Right lobe of liver (tissue), 6 donors: ENCODE measurements at regions not wholly inside any gene's neighbourhood (a gene's known extent, or its start where the extent isn't known, plus 50 kb on each side); places are given as distances from the start of the nearest gene placed in this dataset.
A peak's percentile ranks its signal among the peaks of the same experiment; 100 is the strongest.

Experiments used
- ATAC-seq, 4 donors: fragments of 200-7000 bp; cut with Tn5 transposase; one replicate each; pipeline ENCODE4 v1.9.1; 2020; ENCODE audit warnings: mild to moderate bottlenecking in 4 of 4, moderate library complexity in 4 of 4
- DNase-seq, 3 donors: peaks; one replicate each; pipeline ENCODE4 v3.0.0-alpha.2; 2020
- H3K27ac ChIP-seq, 3 donors: fragments of 200-600 bp; one replicate each; pipeline ENCODE4 v1.8.0; 2022
- H3K27me3 ChIP-seq, 2 donors: fragments of 200-600 bp; one replicate each; pipeline ENCODE4 v1.8.0; 2022
- H3K36me3 ChIP-seq, 4 donors: fragments of 200-600 bp; sonication (generic) in 1 of 4; one replicate each; pipeline versions ENCODE4 v1.5.1 to v1.8.0; 2017 to 2022; ENCODE audit warnings: control low read depth in 1 of 4
- H3K4me1 ChIP-seq, 4 donors: fragments of 200-600 bp; sonication (generic) in 1 of 4; one replicate each; pipeline versions ENCODE4 v1.5.1 to v1.8.0; 2017 to 2022; ENCODE audit warnings: control low read depth in 1 of 4
- H3K4me3 ChIP-seq, 3 donors: fragments of 200-600 bp; one replicate each; pipeline ENCODE4 v1.8.0; 2022
- H3K9me3 ChIP-seq, 4 donors: fragments of 200-600 bp; sonication (generic) in 1 of 4; one replicate each; pipeline versions ENCODE4 v1.5.1 to v1.8.0; 2017 to 2022; ENCODE audit warnings: control low read depth in 1 of 4
- POLR2A ChIP-seq: fragments of 450-650 bp; IDR thresholded peaks from one replicate; pipeline ENCODE4 v1.6.1; 2017; ENCODE audit warnings: antibody characterized with exemption, mild to moderate bottlenecking
- WGBS: methylation state at CpG from one replicate; pipeline ENCODE4 v1.1.6; 2018; ENCODE audit warnings: low coverage, low lambda C conversion rate; ENCODE audit not compliant: insufficient coverage; ENCODE audit errors: missing lambda C conversion rate; 5-methylcytosine and 5-hydroxymethylcytosine counted together
- intact Hi-C, 2 donors: fragments of 100-400 bp; cut with DNase I; formaldehyde crosslinking; loops; one replicate each; pipeline versions ENCODE4 v1.11.2 to v1.14.1; 2022
- TF ChIP-seq, protein P1 (sequence below), 4 donors: fragments of 200-600 bp in 3 of 4; fragments of 450-650 bp in 1 of 4; IDR thresholded peaks; one replicate each; pipeline versions ENCODE4 v1.5.1 to v1.8.0; 2016 to 2022; ENCODE audit warnings: antibody characterized with exemption in 4 of 4, mild to moderate bottlenecking in 2 of 4
- donor health status: DM: no; HTN: yes; CAD: no.
- donor health status: DM: no; HTN: no; CAD: no.
- donor health status: DM: no; HTN: no; CAD: no.
- donor health status: DM: no; HTN: yes; CAD: no.
- donor health status: DM: no; HTN: yes; CAD: no.

DNA sequence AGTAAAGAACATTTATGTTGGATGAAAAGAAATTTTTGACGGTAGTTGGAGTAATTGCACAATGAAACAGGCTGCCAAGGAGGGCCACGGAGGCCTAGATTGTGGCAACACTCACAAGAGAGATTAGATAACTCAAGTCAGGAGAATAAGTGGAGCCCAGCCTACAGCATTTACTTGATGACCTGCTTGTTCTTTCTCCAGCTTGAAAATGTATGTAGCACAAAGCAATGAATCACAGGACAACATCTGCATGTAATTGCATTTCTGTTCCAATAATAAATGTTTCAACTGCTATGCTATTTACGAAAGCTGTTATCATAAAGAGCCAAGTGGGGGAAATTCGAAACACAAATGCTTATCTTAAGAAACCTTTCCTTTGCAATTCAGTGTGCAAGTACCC is 221.2 kb upstream of the MID1 start:
- DNase-seq (no peak), ATAC-seq (no peak)
- Histone ChIP-seq H3K27ac (no peak overlapping the region), H3K27me3 (no peaks in the 10 kb centered on the region), H3K4me1 (no peaks in the 10 kb centered on the region), H3K9me3 (no peaks in the 10 kb centered on the region), H3K36me3 (no peaks in the 10 kb centered on the region), H3K4me3 (no peak overlapping the region)
- intact Hi-C loops: no loop called here
- TF ChIP-seq POLR2A: no peak
- TF ChIP-seq, protein P1, sequence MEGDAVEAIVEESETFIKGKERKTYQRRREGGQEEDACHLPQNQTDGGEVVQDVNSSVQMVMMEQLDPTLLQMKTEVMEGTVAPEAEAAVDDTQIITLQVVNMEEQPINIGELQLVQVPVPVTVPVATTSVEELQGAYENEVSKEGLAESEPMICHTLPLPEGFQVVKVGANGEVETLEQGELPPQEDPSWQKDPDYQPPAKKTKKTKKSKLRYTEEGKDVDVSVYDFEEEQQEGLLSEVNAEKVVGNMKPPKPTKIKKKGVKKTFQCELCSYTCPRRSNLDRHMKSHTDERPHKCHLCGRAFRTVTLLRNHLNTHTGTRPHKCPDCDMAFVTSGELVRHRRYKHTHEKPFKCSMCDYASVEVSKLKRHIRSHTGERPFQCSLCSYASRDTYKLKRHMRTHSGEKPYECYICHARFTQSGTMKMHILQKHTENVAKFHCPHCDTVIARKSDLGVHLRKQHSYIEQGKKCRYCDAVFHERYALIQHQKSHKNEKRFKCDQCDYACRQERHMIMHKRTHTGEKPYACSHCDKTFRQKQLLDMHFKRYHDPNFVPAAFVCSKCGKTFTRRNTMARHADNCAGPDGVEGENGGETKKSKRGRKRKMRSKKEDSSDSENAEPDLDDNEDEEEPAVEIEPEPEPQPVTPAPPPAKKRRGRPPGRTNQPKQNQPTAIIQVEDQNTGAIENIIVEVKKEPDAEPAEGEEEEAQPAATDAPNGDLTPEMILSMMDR (IDR thresholded peaks at IDR 0.05): no peak
- 68% methylated on average over 4 of the region's 4 CpGs for WGBS

DNA sequence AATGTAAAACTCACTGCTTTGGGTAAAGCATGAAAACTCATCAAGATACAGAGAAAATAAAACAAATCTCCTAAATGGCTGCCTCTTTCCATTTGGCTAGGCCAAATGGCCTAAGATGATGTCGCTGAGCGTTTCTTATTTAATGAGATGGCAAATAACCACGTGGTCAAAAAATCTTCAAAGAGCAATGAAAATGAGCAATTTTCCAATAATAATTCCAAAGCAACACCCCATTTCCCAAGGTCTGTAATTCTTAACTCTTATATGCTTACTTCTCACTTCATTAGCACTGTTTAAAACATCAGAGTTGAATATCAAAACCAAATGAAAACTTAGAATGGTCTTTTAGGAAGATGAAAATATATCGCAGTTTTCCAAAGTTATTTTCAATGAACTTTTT is 222.3 kb upstream of the MID1 start:
- 69% methylated on average over 4 of the region's 4 CpGs for WGBS
- Histone ChIP-seq H3K36me3 (no peaks in the 10 kb centered on the region), H3K27ac (no peak overlapping the region), H3K4me1 (no peaks in the 10 kb centered on the region), H3K4me3 (no peak overlapping the region), H3K27me3 (no peaks in the 10 kb centered on the region), H3K9me3 (no peaks in the 10 kb centered on the region)
- intact Hi-C loops: no loop called here
- TF ChIP-seq POLR2A: no peak
- TF ChIP-seq, protein P1 (IDR thresholded peaks at IDR 0.05): no peak
- no peak for DNase-seq
- no peak for ATAC-seq

DNA sequence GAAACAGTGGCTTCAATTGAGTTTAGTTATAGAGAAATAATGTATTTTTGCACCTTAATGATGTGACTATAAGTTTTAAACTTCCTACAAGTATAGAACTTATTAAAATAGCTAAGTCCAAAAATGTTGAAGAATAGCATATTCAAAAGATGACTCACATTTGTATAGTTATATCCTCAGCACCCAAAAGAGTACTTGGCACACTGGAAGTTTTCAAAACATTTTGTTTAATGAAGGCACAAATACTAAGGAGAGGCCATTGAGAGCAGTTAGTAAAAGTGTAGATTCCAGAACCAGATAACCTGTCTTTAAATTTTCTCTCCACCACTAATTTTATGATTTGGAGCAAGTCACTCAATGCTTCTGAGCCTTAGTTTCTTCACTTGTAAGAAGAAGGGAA is 226.9 kb upstream of the MID1 start:
- H3K4me3 ChIP-seq: no peak overlapping the region
- no peaks in the 10 kb centered on the region for H3K9me3 ChIP-seq
- DNase-seq: no peak
- no peaks in the 10 kb centered on the region for H3K4me1 ChIP-seq
- no peaks in the 10 kb centered on the region for H3K36me3 ChIP-seq
- intact Hi-C loops: no loop called here
- H3K27me3 ChIP-seq: no peaks in the 10 kb centered on the region
- H3K27ac ChIP-seq: no peak overlapping the region
- ATAC-seq: no peak
- no peak for TF ChIP-seq POLR2A
- TF ChIP-seq, protein P1 (IDR thresholded peaks at IDR 0.05): no peak

DNA sequence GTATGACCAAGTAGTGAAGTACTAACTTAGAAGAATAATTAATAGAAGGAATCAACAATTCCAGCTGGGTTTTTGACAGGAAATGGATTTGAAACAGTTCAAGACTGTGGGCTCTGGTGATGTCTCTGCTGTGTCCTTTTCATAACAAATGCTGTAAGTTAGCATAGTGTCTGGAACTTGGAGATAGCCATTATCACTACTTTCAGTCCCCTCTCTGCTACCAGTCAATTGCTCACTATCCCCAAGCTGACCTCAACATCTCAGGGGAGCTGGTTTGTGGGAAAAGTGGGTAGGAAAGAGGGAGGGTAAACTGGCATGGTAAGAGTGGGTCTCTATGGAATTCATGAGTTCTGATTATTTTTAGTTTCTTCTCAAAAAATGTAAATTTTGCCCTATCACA is 231.4 kb upstream of the MID1 start:
- no peaks in the 10 kb centered on the region for H3K9me3 ChIP-seq
- DNase-seq (no peak), ATAC-seq (no peak)
- no peaks in the 10 kb centered on the region for H3K4me1 ChIP-seq
- H3K4me3 ChIP-seq: no peak overlapping the region
- no peak overlapping the region for H3K27ac ChIP-seq
- no peaks in the 10 kb centered on the region for H3K27me3 ChIP-seq
- intact Hi-C loops: no loop called here
- H3K36me3 ChIP-seq: no peaks in the 10 kb centered on the region
- TF ChIP-seq, protein P1 (IDR thresholded peaks at IDR 0.05): no peak
- no peak for TF ChIP-seq POLR2A

DNA sequence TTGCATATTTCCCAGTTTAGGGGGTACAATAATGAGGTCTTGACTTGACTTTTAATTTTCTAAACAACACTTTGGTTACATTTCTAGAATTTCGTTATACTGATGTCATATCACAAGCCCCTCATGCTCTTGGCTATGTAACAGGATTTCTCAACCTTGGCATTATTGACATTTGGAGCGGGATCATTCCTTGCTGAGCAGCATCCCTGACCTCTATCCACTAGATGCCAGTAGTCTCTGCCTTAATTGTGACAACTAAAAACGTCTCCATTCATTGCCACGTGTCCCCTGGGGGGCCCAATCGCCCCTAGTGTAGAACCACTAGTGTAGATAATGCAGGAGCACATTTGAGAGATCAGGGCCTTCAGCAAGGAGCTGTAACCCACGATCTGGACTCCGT is 234.2 kb upstream of the MID1 start:
- DNase-seq: no peak
- TF ChIP-seq, protein P1 (IDR thresholded peaks at IDR 0.05): peak in 1 of 4 donors; percentile 24
- no peak for TF ChIP-seq POLR2A
- no peak overlapping the region for H3K27ac ChIP-seq
- intact Hi-C loops: no loop called here
- ATAC-seq: peak in 3 of 4 donors; percentile 34 to 59 (median 50)
- H3K27me3 ChIP-seq: no peaks in the 10 kb centered on the region
- H3K4me3 ChIP-seq: no peak overlapping the region
- WGBS: 27% methylated on average over 7 of the region's 7 CpGs
- no peaks in the 10 kb centered on the region for H3K9me3 ChIP-seq
- H3K4me1 ChIP-seq: no peaks in the 10 kb centered on the region
- H3K36me3 ChIP-seq: no peaks in the 10 kb centered on the region
